GM19324 (cell line): ENCODE measurements at regions not wholly inside any gene's neighbourhood (a gene's known extent, or its start where the extent isn't known, plus 50 kb on each side); places are given as distances from the start of the nearest gene placed in this dataset.

Source experiments
- ATAC-seq: cut with Tn5 transposase; IDR thresholded peaks from one replicate; pipeline ENCODE4 v1.9.1; 2021; ENCODE audit warnings: mild to moderate bottlenecking, moderate library complexity; ENCODE audit not compliant: unreplicated experiment, low FRiP score

GRCh38 chr11:80028998-80029397 lies 588.2 kb upstream of the TENM4 start:
- no peak for ATAC-seq

- ATAC-seq, result no peak
Measured at GRCh38 chr11:80024119-80024518, 583.3 kb upstream of the TENM4 start.

GRCh38 chr11:80023386-80023785 lies 582.6 kb upstream of the TENM4 start:
- no peak for ATAC-seq

- no peak for ATAC-seq
Measured at GRCh38 chr11:80010536-80010935, 569.7 kb upstream of the TENM4 start.

- no peak for ATAC-seq
Measured at GRCh38 chr11:80009081-80009480, 568.3 kb upstream of the TENM4 start.

GRCh38 chr11:80007616-80008015 lies 566.8 kb upstream of the TENM4 start:
- ATAC-seq, result no peak

GRCh38 chr11:79990141-79990540 lies 549.3 kb upstream of the TENM4 start:
- ATAC-seq, result no peak

- no peak for ATAC-seq
Measured at GRCh38 chr11:79982185-79982584, 541.4 kb upstream of the TENM4 start.

GRCh38 chr11:79980916-79981315 lies 540.1 kb upstream of the TENM4 start:
- ATAC-seq, result no peak

GRCh38 chr11:79973721-79974617 lies 533.1 kb upstream of the TENM4 start:
- no peak for ATAC-seq

GRCh38 chr11:79971255-79971654 lies 530.4 kb upstream of the TENM4 start:
- ATAC-seq, result no peak

- no peak for ATAC-seq
Measured at GRCh38 chr11:79966592-79966991, 525.8 kb upstream of the TENM4 start.

- no peak for ATAC-seq
Measured at GRCh38 chr11:79963856-79964645, 523.2 kb upstream of the TENM4 start.

GRCh38 chr11:79960461-79960860 lies 519.6 kb upstream of the TENM4 start:
- no peak for ATAC-seq

GRCh38 chr11:79959318-79959717 lies 518.5 kb upstream of the TENM4 start:
- no peak for ATAC-seq

GRCh38 chr11:79957702-79958101 lies 516.9 kb upstream of the TENM4 start:
- ATAC-seq, result no peak

GRCh38 chr11:79956061-79956460 lies 515.2 kb upstream of the TENM4 start:
- no peak for ATAC-seq

- ATAC-seq, result no peak
Measured at GRCh38 chr11:79953629-79954028, 512.8 kb upstream of the TENM4 start.

- ATAC-seq, result no peak
Measured at GRCh38 chr11:79950741-79951140, 509.9 kb upstream of the TENM4 start.

- ATAC-seq, result no peak
Measured at GRCh38 chr11:79950172-79950571, 509.3 kb upstream of the TENM4 start.

GRCh38 chr11:79949574-79949973 lies 508.7 kb upstream of the TENM4 start:
- ATAC-seq, result no peak

GRCh38 chr11:79942646-79943045 lies 501.8 kb upstream of the TENM4 start:
- ATAC-seq, result no peak
